SKM-1 (cell line): ENCODE measurements at regions not wholly inside any gene's neighbourhood (a gene's known extent, or its start where the extent isn't known, plus 50 kb on each side); places are given as distances from the start of the nearest gene placed in this dataset.

ENCODE experiments used
- DNase-seq: peaks from one replicate; lab custom pipeline; 2025; ENCODE audit not compliant: unreplicated experiment; lab: John Stamatoyannopoulos, UW

GRCh38 chr3:178062126-178062525 lies 474.1 kb upstream of the KCNMB2 start:
- no peak for DNase-seq

- DNase-seq: no peak
Measured at GRCh38 chr3:178063461-178063860, 472.8 kb upstream of the KCNMB2 start.

- no peak for DNase-seq
Measured at GRCh38 chr3:178067721-178068120, 468.5 kb upstream of the KCNMB2 start.

DNA sequence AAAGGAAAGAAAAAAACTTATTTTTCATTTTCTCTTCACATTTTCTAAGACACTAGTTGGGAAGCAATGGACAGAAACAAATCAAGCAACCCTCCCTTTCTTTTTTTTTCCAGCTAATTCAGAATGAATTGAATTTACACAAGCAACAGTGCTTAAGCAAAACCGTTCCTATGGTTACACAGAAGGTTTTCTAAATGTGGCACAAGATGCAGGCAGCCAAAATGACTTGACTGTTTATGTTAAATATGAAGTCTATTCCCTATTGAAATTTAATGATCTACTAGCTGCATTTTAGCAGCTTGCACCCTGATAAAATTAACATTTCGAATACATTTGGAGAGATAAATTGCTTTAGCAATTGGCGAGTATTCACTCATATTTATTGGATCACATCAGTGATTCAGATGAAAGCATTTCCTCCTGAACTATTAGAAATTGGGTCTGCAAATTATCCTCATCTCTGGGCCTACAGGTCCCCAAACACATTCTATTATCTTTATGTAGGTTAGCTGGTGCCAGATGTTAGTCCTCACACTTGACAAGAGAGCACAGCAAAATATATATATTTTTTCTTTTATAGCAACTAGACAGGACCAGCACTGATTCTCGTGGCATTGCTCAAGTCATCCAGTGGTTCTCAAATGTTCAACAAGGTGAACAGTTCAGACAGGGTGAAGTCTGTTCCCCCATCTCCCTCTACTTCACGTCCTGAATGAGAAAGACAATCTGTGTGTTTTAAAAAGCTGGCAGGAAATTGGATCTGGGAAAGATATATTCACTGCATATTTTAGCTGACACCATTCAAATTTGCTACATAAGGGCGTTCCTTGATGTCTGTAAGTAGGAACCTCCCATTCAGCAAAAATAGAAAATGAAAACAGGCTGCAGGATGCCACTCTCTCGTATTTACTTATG lies 463.6 kb upstream of the KCNMB2 start:
- DNase-seq: no peak

DNA sequence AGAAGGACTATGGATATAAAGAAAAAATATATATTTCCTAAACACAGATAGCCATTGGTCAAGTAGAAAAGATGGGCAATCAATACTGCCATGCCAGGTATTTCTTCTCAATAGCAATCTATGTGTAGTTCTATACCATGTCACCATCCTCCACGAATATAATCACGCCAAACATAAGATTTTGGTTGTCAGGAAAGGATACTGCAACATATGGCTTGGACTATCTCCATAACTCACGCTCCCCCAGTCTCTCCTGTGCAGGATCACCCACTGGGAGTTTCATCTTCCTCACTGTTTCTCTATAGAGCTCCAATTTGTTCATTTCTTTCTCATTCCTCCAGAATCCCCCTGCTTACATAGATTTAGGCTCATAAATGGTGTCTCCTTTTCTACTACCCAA lies 462.9 kb upstream of the KCNMB2 start:
- no peak for DNase-seq

DNA sequence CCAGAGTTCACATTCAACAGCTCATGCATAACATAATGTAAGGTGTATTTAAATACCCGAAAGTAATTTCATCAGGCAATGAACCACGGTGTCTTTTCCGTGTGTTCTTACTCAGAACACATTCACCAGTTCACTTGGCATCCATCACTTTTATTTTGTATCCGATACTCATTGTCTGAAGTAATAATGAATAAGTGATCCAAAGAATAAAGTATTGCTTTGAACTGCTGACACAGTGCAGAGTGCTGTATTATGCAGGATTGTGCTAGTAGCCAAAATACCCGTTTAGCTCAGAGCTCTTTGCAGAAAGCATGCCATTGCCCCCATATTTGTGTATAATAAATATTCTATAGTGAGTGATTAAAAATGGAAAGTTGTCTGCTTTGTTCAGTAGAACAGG lies 460.9 kb upstream of the KCNMB2 start:
- no peak for DNase-seq

DNA sequence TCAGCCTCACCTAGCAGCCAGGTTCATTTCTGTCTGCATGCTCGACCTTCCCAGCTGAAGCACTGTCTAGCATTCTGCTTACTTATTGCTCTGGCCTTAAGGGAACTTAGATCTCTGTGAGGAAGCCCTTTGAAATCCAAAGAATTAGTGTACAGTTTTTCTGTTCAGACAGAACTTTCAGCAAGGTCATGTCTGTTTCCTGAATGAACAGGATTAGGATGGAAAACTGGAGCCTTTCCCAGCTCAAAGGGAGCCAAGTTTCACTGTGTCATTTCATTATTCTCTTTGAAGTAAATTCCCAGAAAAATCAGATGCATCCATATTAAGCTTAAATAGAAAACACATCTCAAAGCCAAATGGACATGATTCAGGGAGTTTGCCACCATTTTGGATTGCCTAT lies 457.3 kb upstream of the KCNMB2 start:
- no peak for DNase-seq

DNA sequence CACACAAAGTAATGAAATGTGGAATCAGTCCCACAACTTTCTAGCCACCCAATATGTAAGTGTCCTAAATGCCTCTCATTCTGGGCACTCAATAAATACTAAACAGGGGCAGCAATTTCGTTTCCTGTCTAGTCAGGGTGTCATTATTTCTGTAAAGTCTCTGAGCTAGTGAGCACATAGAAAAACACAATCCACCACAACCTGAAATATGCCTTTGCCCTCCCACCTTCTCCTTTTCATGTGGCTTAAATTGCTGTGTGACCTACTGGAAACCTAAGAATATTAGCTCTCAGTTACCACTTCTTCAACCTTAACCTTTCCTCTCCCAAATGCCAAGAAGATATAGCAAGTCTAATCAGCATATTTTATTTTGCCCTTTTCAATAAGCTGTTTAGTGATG lies 456.3 kb upstream of the KCNMB2 start:
- no peak for DNase-seq

DNA sequence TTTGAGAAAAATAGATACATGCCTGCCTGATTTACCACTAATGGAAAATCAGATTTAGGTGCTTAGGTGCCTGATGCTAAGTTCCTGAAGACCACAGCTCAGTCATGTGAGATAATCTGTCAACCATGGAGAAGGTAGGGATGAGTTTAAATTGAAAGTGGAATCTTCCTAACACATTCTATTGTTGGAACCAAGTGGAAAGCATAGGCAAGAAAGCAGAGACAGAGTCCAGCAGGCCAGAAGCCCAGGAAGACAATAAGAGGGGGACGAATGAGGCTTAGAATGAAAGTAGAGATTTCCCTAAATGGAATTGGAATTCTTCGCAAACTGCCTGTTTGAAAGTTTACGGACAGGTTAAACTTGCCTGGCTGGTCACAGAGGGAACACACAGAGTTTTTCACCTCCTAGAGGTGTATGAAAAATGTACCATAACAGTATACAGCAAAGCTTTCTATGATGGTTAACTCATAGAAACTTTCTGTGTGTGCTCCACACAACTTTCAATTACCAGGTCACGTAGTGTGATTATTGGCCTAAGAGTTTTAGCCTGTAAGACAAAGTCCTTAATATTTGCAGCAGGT lies 453.8 kb upstream of the KCNMB2 start:
- DNase-seq: no peak

DNA sequence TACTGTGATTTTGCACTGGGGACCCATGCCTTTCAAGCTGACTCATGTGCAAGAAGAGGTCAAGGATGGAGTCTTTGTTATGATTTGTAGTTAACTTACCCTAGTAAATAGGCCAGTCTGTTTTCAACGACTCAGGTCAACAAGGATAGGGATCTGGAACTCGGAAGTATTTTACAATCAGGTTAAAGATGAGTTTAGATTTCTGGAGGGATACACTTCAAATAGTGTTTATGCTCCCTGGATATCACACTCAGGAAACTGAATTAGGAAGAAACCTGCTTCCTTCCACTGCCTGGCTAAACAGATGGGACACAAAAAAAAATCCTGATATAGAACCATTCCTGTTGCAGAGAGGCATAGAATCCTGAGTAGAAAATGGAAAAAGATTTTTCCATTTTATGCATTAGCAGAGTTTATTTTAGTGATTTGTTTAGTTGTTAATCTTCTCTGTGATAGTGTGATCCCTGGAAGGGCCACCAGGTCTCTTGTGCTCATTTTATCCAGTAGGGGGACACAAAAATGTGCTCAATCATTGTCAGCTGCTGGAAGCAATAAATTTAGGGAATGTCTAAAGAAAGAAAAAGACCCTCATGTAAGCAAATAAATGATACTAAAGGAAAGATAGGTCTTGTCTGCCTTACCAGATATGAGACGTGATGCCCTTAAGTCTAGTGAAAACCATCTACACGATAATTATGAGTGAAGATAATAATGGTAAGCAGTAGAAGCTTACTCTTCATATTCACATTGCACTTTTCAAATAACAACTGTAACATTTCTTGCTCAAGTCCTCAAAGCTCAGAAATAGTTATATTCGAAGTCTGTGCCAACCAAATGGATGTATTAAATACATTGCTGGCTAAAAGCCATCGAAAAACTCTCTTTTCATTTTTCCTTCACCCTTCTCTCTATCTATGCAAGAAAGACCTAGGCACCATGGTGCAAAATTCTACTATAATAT lies 452.1 kb upstream of the KCNMB2 start:
- no peak for DNase-seq

GRCh38 chr3:178084938-178085816 lies 451.1 kb upstream of the KCNMB2 start:
- DNase-seq: no peak

DNA sequence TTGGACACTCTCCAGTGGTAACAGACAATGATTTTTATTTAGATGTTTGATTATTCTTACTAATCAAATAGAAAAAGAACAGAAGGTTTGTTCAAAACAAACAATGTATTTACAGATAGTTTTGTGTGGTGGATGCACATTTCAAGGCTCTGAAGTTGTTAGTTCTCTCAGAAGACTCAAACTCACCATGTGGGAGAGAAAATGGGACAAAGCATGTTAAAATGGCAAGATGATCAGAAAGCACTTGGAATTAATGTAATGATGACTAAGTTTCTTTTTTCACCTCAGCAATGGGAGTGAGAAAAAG lies 450.5 kb upstream of the KCNMB2 start:
- DNase-seq: no peak

DNA sequence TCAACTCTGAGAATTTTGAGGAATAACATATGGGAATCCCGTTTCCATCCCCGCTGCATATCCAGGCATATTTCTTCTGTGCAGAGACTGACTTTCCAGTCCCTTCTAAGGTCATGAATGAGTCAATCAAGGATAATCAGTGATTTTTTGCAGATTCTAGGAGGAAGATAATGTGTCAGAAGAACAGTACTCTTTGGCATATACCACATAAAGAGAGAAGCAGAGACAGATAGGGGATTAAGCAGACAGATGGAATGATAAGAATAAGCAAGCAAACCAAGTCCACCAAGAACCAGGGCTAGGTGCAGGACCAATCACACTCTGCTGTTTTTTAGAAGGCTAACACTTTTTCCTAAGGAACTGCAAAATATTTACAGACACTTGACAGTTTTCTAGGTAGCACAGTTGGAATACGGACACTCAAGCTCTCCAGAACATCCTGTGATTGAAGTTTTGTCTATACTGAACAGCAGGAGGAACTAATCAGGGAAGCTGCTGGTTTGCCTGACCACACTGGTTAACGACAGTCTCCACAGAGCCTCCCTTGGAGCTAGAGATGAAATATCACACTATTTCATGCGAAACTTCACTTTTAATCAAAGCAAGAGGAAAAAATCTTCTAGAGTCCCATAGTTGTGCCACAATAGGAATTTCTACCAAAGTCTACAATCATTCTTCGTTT lies 450.0 kb upstream of the KCNMB2 start:
- DNase-seq: no peak

DNA sequence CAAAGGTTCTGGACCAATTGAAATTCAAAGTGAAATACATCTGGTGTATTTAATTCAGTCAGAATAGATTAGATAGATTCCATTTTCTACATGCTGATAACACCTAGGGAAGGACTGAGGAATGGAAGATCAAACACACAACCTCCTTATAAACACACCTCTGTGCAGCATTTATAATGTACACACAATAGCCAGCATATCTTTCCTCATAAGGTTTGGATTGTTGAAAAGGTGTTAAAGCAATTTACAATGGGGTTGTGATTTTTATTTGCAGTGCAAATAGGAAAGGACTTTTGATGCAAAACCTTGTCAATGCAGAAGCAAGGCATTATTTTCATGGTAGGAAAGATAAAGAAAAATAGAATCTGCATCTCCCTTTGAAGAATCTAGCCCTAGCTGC lies 448.9 kb upstream of the KCNMB2 start:
- no peak for DNase-seq

GRCh38 chr3:178088963-178089362 lies 447.3 kb upstream of the KCNMB2 start:
- no peak for DNase-seq

- DNase-seq: no peak
Measured at GRCh38 chr3:178090899-178091298, 445.3 kb upstream of the KCNMB2 start.

DNA sequence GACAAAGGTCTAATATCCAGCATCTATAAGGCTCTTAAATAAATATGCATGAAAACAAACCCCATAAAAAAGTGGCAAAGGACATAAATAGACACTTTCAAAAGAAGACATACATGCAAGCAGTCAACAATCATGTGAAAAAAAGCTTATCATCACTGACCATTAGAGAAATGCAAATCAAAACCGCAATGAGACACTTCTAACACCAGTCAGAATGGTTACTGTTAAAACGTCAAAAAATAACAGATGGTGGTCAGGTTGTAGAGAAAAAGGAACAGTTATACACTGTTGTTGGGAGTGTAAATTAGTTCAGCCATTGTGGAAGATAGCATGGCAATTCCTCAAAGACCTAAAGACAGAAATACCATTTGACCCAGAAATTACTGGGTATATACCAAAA lies 440.7 kb upstream of the KCNMB2 start:
- no peak for DNase-seq

GRCh38 chr3:178096955-178097354 lies 439.3 kb upstream of the KCNMB2 start:
- DNase-seq: no peak

DNA sequence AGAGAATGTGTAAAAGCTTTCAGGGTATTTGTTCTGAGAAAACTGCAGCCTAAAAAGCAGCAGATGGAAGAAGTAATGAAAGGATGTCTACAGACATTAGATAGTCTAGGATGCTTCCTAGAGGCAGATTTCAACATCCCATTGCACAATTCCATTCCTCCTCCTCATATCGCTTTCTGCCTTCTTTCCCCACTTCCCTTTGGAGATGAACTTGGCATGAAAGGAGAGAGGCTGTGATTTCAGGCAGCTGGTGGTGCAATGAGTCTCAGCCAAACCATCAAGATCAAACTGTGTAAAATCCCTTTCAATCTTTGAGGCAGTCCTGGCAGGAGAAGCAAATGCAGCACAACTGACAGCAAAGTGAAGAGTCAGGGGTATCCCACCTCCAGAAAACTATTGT lies 438.7 kb upstream of the KCNMB2 start:
- DNase-seq: no peak

DNA sequence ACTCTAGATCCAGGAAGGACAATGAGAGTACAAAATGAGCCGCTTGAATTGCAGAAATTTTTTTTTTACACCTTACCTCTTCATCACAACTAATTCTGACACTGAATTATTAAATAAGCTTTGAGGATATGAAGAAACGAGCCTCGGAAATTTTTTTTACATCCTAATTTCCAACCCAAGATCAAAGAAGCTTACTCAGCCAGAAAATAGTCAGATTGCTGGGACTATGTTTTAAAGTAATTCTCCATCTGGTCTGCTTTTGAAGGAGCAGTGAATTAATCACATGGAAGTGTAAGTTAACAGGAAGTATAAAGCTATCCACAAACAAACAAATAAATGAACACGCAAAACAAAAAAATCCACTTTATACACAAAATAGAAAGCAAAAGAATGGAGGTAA lies 437.0 kb upstream of the KCNMB2 start:
- DNase-seq: no peak
